ENCODE measurements at regions not wholly inside any gene's neighbourhood (a gene's known extent, or its start where the extent isn't known, plus 50 kb on each side); places are given as distances from the start of the nearest gene placed in this dataset.

DNA sequence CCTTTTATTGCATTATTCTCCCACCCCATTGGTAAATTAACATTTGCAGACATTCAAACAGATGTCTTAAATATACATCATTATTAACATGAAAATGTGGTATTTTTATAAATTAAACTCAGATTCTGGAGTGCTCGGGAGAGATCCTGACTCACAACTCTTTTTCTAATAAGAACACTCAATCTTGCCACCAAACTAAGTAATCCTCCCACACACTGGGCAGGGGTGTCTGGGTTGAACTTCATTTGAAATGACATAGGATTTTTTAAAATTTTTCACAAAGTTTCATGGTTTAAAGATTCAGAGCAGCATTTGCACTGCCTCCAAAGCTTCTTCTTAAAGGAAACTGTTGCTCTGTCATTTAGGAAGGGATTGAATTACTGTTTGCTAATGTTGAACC lies 754.3 kb downstream of the MECOM start:
- in situ Hi-C loops (cut with MboI; ENCODE audit: low sequenced_read_pairs) = no loop called here

- in situ Hi-C loops (cut with MboI; ENCODE audit: low sequenced_read_pairs) = no loop called here
Observed at GRCh38 chr3:168895419-168895818, 768.1 kb downstream of the MECOM start.

DNA sequence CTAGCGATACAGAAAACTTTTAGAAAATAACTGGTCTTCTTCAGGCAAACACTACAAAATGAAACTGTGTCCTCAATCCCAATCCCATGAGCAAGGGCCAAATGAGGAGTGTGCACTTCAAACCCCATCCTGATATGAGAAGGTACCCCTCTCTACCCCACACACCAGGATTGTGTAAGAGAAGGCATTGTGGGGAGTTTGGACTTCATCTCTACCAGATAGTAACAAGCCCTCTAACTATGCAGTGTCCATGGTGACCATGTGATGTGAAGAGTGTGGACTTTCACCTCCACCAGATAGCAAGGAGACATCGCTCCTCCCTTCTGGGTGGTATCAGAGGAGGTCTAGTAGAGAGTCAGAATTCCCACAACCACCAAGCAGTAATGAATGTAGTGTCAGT lies 769.3 kb downstream of the MECOM start:
- in situ Hi-C loops (cut with MboI; ENCODE audit: low sequenced_read_pairs) = no loop called here

DNA sequence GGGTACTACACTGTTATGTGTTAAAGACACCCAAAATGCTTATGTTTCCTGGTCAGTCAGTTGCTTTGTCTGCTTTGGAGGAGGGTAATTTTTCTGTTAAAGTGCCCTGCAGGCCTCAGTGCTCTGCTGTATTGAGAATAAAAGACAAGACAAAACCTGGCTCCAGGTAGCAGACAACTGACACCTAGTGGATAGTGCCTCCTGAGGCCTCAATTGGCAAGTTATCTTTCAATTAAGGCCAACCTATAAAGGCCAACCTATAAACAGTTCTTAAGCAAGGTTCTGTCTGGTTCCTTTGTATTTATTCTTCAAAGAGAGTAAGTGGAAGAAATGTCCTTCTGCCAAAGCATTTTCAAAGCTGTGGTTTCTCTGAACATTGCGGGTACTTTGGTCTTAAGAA lies 773.8 kb downstream of the MECOM start:
- in situ Hi-C loops (cut with MboI; ENCODE audit: low sequenced_read_pairs) = no loop called here

- in situ Hi-C loops (cut with MboI; ENCODE audit: low sequenced_read_pairs) = no loop called here
Observed at GRCh38 chr3:168888781-168889180, 774.7 kb downstream of the MECOM start.

DNA sequence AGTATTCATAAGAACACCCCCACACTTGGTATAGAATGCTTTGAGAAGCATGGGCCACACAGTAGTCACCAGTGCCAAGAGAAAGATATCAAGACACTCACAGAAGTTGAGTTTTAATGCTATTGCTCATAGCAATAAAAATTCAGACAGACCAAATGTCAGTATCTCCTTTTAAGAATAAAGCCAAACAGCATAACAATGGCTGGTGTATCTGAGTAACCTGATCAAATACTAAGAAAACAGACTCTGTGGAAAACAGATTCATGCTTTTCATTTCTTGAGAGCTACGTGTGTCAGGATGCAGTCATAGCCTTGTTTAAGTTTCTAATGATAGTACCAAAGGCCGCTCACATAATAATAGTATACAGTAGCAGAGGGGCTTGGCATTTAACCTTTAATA lies 778.5 kb downstream of the MECOM start:
- in situ Hi-C loops (cut with MboI; ENCODE audit: low sequenced_read_pairs) = no loop called here

DNA sequence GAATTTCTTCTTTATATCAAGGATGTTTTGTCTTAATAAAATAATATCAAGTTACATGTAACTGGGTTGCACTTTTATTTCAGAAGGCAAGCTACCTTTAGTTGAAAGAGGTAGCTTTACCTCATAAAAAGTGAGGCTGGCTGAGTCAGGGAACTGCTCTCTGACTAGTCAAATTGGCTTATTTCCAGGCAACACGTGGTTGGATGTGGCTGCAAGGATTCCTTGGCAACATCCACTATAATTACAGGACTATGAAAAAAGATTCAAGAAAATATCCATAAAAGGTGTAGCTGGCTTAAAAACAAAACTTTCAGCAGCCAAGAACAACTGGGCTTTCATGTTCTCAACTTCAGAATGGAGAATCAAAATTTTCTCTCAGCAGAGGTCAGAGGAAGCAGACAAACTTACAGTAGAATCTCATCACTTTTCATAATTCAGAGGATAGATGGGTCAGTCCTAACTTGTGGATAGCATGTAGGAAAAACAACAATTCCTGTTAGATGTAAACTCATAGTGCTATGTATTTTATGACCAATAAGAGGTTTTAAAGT lies 779.1 kb downstream of the MECOM start:
- in situ Hi-C loops (cut with MboI; ENCODE audit: low sequenced_read_pairs) = no loop called here

DNA sequence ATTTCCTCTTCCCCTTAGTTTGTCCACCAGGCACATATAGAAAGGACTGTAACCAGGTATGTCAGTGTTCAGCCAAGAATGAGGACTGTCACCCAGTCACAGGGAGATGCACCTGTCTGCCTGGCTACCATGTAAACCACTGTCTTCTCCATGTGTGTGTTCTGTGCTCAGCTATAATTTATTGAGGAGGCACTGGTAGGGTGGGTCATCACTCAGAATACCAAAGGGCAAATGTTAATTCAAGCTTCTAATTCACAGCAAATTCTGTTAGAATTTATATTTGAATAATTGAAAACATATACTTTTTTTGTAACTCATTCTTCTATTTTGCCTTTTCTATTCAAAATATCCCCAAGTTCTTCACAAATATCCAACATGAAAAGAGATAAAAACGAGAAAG lies 780.4 kb downstream of the MECOM start:
- in situ Hi-C loops (cut with MboI; ENCODE audit: low sequenced_read_pairs) = no loop called here

GRCh38 chr3:168881804-168882203 lies 781.7 kb downstream of the MECOM start:
- in situ Hi-C loops (cut with MboI; ENCODE audit: low sequenced_read_pairs) = no loop called here

DNA sequence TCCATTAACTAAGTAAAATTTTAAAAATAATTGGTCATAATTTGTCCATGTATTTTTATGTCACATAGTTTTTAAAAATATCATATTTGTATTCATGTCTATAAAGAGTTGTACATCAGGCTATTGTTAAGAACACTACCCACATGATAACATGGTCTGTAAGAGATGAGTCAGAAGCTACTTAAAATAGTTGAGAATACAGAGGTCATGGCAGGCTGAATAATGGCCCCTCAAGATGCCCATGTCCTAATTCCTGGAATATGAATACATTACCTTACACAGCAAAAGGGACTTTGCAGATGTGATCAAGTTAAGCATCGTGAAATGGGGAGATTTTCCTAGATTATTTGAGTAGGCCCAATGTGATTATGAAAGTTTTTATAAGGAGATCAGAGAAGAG lies 782.9 kb upstream of the GOLIM4 start:
- in situ Hi-C loops (cut with MboI; ENCODE audit: low sequenced_read_pairs) = no loop called here

GRCh38 chr3:168877899-168878298 lies 782.2 kb upstream of the GOLIM4 start:
- in situ Hi-C loops (cut with MboI; ENCODE audit: low sequenced_read_pairs) = no loop called here

GRCh38 chr3:168876346-168877035 lies 780.8 kb upstream of the GOLIM4 start:
- in situ Hi-C loops (cut with MboI; ENCODE audit: low sequenced_read_pairs) = no loop called here

- in situ Hi-C loops (cut with MboI; ENCODE audit: low sequenced_read_pairs) = loop anchor here (25.0 kb wide), 1 partner anchor 661 kb away; no protein-coding TSS in a partner anchor
Observed at GRCh38 chr3:168872826-168873225, 777.1 kb upstream of the GOLIM4 start.

DNA sequence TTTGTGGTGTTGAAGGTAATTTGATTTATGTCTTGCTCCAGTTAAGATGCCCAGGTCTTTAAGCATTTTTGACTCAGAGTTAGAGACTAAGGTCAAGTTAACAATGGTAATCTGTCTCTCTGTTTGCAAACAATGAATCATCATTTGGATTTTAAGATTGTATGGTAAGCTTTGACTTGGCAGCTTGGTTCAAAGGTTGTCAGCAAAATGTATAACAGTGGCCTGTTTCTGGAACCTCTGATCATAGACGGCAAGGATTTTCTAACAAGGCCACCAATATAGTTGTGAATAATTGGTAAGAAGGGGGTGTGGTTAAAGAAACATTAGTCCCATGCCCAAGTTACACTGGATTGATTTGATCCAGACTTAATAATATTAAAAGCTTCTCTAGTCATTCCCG lies 775.2 kb upstream of the GOLIM4 start:
- in situ Hi-C loops (cut with MboI; ENCODE audit: low sequenced_read_pairs) = loop anchor here (25.0 kb wide), 1 partner anchor 659 kb away; no protein-coding TSS in a partner anchor

DNA sequence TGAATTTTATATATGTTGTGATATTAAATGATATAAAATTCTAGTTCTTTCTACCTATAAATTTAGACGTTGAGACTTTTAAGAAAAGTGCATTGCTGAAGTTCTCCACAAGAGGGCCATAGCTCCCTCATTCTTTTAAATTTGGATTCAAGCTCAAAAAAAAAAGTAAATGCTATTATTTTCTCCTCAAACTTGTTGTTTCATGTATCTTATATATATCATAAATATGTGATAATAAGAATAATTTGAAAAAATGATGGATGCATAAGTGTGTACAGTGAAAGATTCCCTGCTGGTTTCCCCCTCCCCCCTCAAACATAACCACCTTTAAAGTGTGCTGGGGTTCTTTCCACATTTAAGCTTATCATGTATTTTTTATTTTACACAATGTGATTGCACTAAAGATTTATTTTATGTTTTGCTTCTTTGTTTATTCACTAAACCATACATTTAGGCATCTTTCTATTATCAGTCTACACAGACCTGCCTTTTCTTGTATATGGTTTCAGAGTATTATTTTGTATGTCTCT lies 769.4 kb upstream of the GOLIM4 start:
- in situ Hi-C loops (cut with MboI; ENCODE audit: low sequenced_read_pairs) = loop anchor here (25.0 kb wide), 1 partner anchor 653 kb away; no protein-coding TSS in a partner anchor

GRCh38 chr3:168864107-168865021 lies 768.6 kb upstream of the GOLIM4 start:
- in situ Hi-C loops (cut with MboI; ENCODE audit: low sequenced_read_pairs) = loop anchor here (25.0 kb wide), 1 partner anchor 652 kb away; no protein-coding TSS in a partner anchor

DNA sequence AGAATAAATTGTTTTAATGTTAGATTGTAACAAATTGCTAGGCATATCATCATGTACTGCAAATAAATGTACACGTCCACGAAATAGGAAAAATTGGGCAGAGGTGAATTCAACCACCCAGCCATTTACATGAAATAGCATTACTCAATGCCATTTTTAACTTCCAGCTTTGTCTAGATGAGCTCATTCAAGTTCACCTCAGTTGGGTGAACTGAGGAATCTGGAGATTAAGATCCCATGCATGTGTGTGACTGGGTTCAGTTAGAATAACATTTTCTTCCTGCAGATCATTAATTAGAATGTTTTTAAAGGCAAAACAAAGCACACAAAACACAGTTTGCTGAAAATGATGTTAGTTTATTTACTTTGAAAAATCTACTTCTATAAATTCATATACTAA lies 767.8 kb upstream of the GOLIM4 start:
- in situ Hi-C loops (cut with MboI; ENCODE audit: low sequenced_read_pairs) = loop anchor here (25.0 kb wide), 1 partner anchor 651 kb away; no protein-coding TSS in a partner anchor

- in situ Hi-C loops (cut with MboI; ENCODE audit: low sequenced_read_pairs) = loop anchor here (25.0 kb wide), 1 partner anchor 650 kb away; no protein-coding TSS in a partner anchor
Observed at GRCh38 chr3:168862466-168862865, 766.7 kb upstream of the GOLIM4 start.

DNA sequence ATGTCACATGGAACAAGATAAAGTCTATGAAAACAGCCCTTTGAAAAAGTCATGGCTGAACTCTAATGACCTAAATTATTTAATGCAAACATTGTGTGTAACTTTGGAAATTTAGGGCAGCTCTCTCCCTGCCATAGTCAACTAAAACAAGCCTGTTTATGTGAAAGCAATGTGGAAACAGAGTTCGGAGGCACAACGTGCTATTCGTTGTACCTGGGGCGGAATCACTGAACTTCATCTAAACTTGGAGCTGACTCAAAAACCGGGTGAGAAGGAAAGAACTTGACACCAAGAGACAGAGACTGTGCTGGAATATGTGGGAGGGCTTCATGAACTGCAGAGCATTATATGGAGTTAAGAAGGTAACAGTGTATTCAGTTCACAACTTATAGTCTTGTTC lies 764.9 kb upstream of the GOLIM4 start:
- in situ Hi-C loops (cut with MboI; ENCODE audit: low sequenced_read_pairs) = loop anchor here (25.0 kb wide), 1 partner anchor 648 kb away; no protein-coding TSS in a partner anchor

- in situ Hi-C loops (cut with MboI; ENCODE audit: low sequenced_read_pairs) = loop anchor here (25.0 kb wide), 1 partner anchor 648 kb away; no protein-coding TSS in a partner anchor
Observed at GRCh38 chr3:168860028-168860427, 764.3 kb upstream of the GOLIM4 start.

GRCh38 chr3:168859574-168859973 lies 763.9 kb upstream of the GOLIM4 start:
- in situ Hi-C loops (cut with MboI; ENCODE audit: low sequenced_read_pairs) = loop anchor here (25.0 kb wide), 1 partner anchor 647 kb away; no protein-coding TSS in a partner anchor

All from HL-60/S4 (cell line).